ENCODE measurements at regions not wholly inside any gene's neighbourhood (a gene's known extent, or its start where the extent isn't known, plus 50 kb on each side); places are given as distances from the start of the nearest gene placed in this dataset.
"Not testable (repeated sequence)": the region's sequence is repeated elsewhere in the genome, so short reads cannot be mapped to it uniquely, and the experiment has no call there.

- POLR2A ChIA-PET = no interaction called here
- Mint-ChIP-seq H3K4me1 (no peaks in the 10 kb centered on the region), H3K9me3 (peaks cover 0 to 11% (median 3%) of the 10 kb centered on the region in 9 donors), H3K36me3 (no peaks in the 10 kb centered on the region), H3K27ac (no peak overlapping the region), H3K4me3 (no peak overlapping the region), H3K27me3 (peaks cover 0 to 4% (median 0%) of the 10 kb centered on the region in 5 donors)
- ATAC-seq = no peak
- DNase-seq = no peak
Observed at GRCh38 chr5:152601806-152602732, 197.0 kb upstream of the NMUR2 start.

DNA sequence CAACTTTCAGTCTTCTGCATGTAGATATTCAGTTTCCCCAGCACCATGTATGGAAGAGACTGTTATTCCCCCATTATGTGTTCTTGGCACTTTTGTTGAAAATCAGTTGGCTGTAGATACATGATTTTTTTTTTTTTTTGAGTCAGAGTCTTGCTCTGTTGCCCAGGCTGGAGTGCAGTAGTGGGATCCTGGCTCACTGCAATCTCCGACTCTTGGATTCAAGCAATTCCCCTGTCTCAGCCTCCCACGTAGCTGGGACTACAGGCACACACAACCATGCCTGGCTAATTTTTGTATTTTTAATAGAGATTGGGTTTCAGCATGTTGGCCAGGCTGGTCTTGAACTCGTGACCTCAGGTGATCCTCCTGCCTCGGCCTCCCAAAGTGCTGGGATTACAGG lies 201.0 kb upstream of the NMUR2 start:
- H3K4me3 Mint-ChIP-seq, H3K27ac Mint-ChIP-seq, H3K9me3 Mint-ChIP-seq, DNase-seq, ATAC-seq, POLR2A ChIA-PET, H3K36me3 Mint-ChIP-seq, H3K27me3 Mint-ChIP-seq, H3K4me1 Mint-ChIP-seq: not testable (repeated sequence)

GRCh38 chr5:152606776-152607364 lies 201.8 kb upstream of the NMUR2 start:
- H3K27me3 Mint-ChIP-seq = peaks cover 0 to 4% (median 0%) of the 10 kb centered on the region in 5 donors
- no peak overlapping the region for H3K27ac Mint-ChIP-seq
- H3K4me3 Mint-ChIP-seq = no peak overlapping the region
- peaks cover 0 to 4% (median 0%) of the 10 kb centered on the region in 9 donors for H3K9me3 Mint-ChIP-seq
- DNase-seq = no peak
- H3K4me1 Mint-ChIP-seq = no peaks in the 10 kb centered on the region
- no peak for ATAC-seq
- POLR2A ChIA-PET = no interaction called here
- no peaks in the 10 kb centered on the region for H3K36me3 Mint-ChIP-seq

DNA sequence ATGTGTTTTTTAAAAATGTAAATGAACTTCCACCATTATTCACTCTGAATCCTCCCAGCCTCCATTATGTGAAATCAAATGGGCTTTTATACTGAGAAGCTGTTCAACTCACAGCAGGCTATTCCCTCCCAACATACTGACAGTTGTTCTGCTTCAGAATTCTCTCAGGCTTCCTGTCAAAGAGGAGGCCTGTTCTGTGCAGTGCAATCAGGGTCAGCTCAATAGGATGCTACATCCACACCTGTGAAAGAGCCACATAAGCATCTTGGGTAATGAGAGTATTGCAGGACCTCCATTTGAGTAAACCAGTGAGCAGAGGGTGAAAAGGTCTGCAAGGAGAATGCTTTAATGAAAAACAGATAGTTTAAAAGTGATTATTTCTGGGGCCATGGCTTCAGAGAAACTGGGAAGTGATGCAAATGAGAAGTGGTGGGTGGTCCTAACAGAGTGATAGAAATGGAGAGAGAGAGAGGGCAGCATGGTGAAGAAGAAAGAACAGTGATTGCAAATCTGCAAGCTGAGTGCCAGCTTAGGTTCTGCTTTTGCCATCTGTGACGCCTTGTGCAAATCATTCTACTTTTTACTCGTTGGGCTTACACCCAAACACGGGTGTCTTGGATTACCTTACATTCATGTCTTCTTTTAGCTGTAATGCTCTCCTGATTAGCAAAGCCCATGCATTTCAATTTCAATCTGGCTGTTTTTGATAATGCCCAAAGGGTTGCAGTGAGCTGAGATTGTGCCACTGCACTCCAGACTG lies 202.5 kb upstream of the NMUR2 start:
- POLR2A ChIA-PET = no interaction called here
- no peak overlapping the region for H3K4me3 Mint-ChIP-seq
- ATAC-seq (no peak), DNase-seq (no peak)
- H3K9me3 Mint-ChIP-seq = peaks cover 0 to 4% (median 1%) of the 10 kb centered on the region in 9 donors
- H3K27ac Mint-ChIP-seq = no peak overlapping the region
- no peaks in the 10 kb centered on the region for H3K4me1 Mint-ChIP-seq
- no peaks in the 10 kb centered on the region for H3K36me3 Mint-ChIP-seq
- H3K27me3 Mint-ChIP-seq = peaks cover 0 to 4% (median 0%) of the 10 kb centered on the region in 5 donors

DNA sequence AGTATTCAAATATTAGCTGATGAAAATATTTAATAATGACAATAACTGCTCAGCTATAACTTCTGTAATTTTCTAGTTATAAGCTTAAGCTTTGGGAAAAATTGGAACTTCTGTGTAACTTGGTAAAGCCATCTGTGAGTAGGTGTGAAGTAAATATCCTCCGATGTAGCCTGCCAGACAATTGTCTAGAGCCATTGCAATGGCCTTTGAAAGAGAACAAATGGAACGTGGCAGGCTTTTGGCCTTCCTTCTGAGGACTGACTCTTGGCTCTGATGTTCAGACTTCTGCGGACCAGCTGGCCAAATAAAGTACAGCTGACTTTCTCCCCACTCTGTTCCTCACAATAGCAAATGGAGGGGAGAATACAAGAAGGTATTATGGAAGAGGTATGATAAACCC lies 203.4 kb upstream of the NMUR2 start:
- no peak overlapping the region for H3K27ac Mint-ChIP-seq
- DNase-seq = no peak
- H3K27me3 Mint-ChIP-seq = peaks cover 0 to 4% (median 0%) of the 10 kb centered on the region in 5 donors
- POLR2A ChIA-PET = no interaction called here
- no peaks in the 10 kb centered on the region for H3K4me1 Mint-ChIP-seq
- ATAC-seq = no peak
- no peak overlapping the region for H3K4me3 Mint-ChIP-seq
- no peaks in the 10 kb centered on the region for H3K36me3 Mint-ChIP-seq
- H3K9me3 Mint-ChIP-seq = peaks cover 0 to 4% (median 1%) of the 10 kb centered on the region in 9 donors

- Mint-ChIP-seq H3K4me1 (no peaks in the 10 kb centered on the region), H3K36me3 (no peaks in the 10 kb centered on the region), H3K4me3 (no peak overlapping the region), H3K27me3 (peaks cover 0 to 1% (median 0%) of the 10 kb centered on the region in 5 donors), H3K27ac (no peak overlapping the region), H3K9me3 (peaks cover 0 to 6% (median 0%) of the 10 kb centered on the region in 9 donors)
- ATAC-seq (no peak), DNase-seq (no peak)
- POLR2A ChIA-PET = no interaction called here
Observed at GRCh38 chr5:152619756-152620155, 214.7 kb upstream of the NMUR2 start.

- ATAC-seq (no peak), DNase-seq (no peak)
- H3K9me3 Mint-ChIP-seq = peaks cover 0 to 5% (median 0%) of the 10 kb centered on the region in 9 donors
- peaks cover 0 to 1% (median 0%) of the 10 kb centered on the region in 5 donors for H3K27me3 Mint-ChIP-seq
- H3K4me3 Mint-ChIP-seq = no peak overlapping the region
- H3K4me1 Mint-ChIP-seq = no peaks in the 10 kb centered on the region
- H3K27ac Mint-ChIP-seq = no peak overlapping the region
- POLR2A ChIA-PET = no interaction called here
- H3K36me3 Mint-ChIP-seq = no peaks in the 10 kb centered on the region
Observed at GRCh38 chr5:152622628-152623027, 217.5 kb upstream of the NMUR2 start.

DNA sequence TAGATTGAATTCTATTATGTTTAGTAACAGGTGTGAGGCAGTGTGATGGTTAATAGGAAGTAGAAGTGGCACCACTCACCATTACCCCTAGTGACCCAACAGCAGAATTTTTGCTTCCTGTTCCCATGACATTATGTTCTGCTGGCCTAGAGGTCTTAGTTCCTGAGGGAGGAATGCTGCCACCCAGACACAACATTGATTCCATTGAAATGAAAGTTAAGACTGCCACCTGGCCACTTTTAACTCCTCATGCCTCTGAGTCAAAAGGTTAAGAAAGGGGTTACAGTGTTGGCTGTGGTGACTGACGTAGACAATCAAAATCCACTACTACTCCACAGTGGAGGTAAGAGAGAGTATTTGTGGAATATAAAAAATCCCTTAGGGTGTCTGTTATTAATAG lies 218.9 kb upstream of the NMUR2 start:
- DNase-seq = no peak
- no peak overlapping the region for H3K27ac Mint-ChIP-seq
- POLR2A ChIA-PET = no interaction called here
- no peak for ATAC-seq
- peaks cover 0 to 1% (median 0%) of the 10 kb centered on the region in 5 donors for H3K27me3 Mint-ChIP-seq
- peaks cover 0 to 5% (median 0%) of the 10 kb centered on the region in 9 donors for H3K9me3 Mint-ChIP-seq
- H3K4me1 Mint-ChIP-seq = no peaks in the 10 kb centered on the region
- no peak overlapping the region for H3K4me3 Mint-ChIP-seq
- H3K36me3 Mint-ChIP-seq = no peaks in the 10 kb centered on the region

GRCh38 chr5:152625696-152626095 lies 220.6 kb upstream of the NMUR2 start:
- no peak for DNase-seq
- no peaks in the 10 kb centered on the region for H3K36me3 Mint-ChIP-seq
- H3K4me1 Mint-ChIP-seq = no peaks in the 10 kb centered on the region
- no peak overlapping the region for H3K4me3 Mint-ChIP-seq
- POLR2A ChIA-PET = no interaction called here
- peaks cover 0 to 2% (median 0%) of the 10 kb centered on the region in 9 donors for H3K9me3 Mint-ChIP-seq
- ATAC-seq = no peak
- no peak overlapping the region for H3K27ac Mint-ChIP-seq
- peaks cover 0 to 9% (median 0%) of the 10 kb centered on the region in 5 donors for H3K27me3 Mint-ChIP-seq

- peaks cover 0 to 3% (median 0%) of the 10 kb centered on the region in 9 donors for H3K9me3 Mint-ChIP-seq
- H3K27ac Mint-ChIP-seq = no peak overlapping the region
- H3K4me3 Mint-ChIP-seq = no peak overlapping the region
- no peaks in the 10 kb centered on the region for H3K4me1 Mint-ChIP-seq
- H3K36me3 Mint-ChIP-seq = no peaks in the 10 kb centered on the region
- POLR2A ChIA-PET = no interaction called here
- no peak for ATAC-seq
- H3K27me3 Mint-ChIP-seq = peaks cover 0 to 9% (median 0%) of the 10 kb centered on the region in 5 donors
- DNase-seq = no peak
Observed at GRCh38 chr5:152631221-152631620, 226.1 kb upstream of the NMUR2 start.

DNA sequence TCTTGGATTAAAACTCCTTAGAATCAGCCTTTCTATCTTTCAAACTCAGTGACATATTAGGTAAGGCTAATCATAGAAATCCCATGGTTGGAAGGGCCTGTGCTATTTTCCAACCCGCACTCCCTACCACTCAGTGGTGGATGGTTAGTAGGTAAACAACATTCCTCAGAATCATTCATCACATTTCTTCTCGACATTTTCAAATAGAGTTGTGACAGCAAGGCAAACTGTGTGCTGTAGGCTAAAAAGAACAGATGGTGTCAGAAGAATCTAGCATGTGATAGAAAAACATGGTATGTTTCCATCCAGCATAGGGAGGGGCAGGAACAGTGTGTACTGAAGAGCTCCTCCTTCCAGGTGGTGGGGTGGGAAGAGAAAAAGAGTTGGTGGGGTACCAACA lies 227.3 kb upstream of the NMUR2 start:
- no peaks in the 10 kb centered on the region for H3K36me3 Mint-ChIP-seq
- no peaks in the 10 kb centered on the region for H3K4me1 Mint-ChIP-seq
- POLR2A ChIA-PET = no interaction called here
- ATAC-seq = no peak
- peaks cover 0 to 3% (median 0%) of the 10 kb centered on the region in 9 donors for H3K9me3 Mint-ChIP-seq
- DNase-seq = no peak
- H3K27ac Mint-ChIP-seq = no peak overlapping the region
- no peak overlapping the region for H3K4me3 Mint-ChIP-seq
- H3K27me3 Mint-ChIP-seq = peaks cover 0 to 9% (median 0%) of the 10 kb centered on the region in 5 donors

DNA sequence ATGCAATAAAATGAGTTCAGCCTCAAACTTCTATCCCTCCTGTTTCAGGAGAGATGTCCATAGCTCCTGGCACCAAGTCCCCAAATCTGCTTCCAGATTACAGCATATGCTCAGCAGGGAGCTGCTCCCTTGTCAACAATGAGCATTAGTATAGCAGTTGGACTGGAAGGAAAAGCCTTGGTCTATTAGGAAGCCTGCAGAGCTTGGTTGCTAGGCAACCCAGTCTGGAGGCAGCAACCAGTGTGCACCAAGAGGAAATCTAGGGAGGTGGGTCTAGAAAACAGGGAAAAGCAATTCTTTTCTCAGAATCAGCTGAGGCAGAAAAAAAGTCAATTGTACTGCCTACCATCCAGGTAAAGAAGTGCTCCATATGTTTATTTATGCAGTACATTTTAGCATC lies 229.5 kb upstream of the NMUR2 start:
- no peaks in the 10 kb centered on the region for H3K36me3 Mint-ChIP-seq
- H3K4me1 Mint-ChIP-seq = no peaks in the 10 kb centered on the region
- H3K9me3 Mint-ChIP-seq = peaks cover 0 to 5% (median 0%) of the 10 kb centered on the region in 9 donors
- H3K4me3 Mint-ChIP-seq = no peak overlapping the region
- peaks cover 0 to 1% (median 0%) of the 10 kb centered on the region in 5 donors for H3K27me3 Mint-ChIP-seq
- DNase-seq (no peak), ATAC-seq (no peak)
- POLR2A ChIA-PET = no interaction called here
- H3K27ac Mint-ChIP-seq = no peak overlapping the region

DNA sequence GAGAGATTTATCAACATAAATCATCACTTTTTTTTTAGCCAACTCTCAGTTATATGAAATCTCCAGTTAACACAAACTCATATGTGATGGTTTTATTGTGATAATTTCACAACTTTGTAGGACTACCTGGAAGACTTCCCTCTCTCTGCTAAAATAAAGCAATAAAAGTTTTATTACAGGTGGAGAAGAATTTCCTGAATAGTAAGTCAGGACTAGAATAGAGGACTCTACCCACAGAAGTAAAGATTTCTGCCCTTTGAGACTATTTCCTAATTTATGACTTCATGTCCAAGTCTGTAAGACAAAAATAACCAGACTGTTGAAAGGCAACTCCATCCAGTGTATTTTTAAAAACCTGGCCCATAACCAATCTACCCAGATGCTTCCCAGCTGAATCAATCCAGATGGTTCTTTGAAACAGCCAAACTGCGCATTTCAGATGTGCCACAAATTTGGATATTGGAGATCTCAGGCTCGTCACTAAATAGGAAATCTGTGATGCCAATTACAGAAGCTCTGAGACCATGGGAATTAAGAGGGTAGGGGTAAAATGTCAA lies 234.0 kb upstream of the NMUR2 start:
- H3K36me3 Mint-ChIP-seq = no peaks in the 10 kb centered on the region

More for the DNA sequence above, 234.0 kb upstream of the NMUR2 start:
- no peaks in the 10 kb centered on the region for H3K4me1 Mint-ChIP-seq
- POLR2A ChIA-PET = no interaction called here
- H3K27ac Mint-ChIP-seq = no peak overlapping the region
- no peak for DNase-seq
- ATAC-seq = no peak
- H3K27me3 Mint-ChIP-seq = no peaks in the 10 kb centered on the region
- no peak overlapping the region for H3K4me3 Mint-ChIP-seq
- H3K9me3 Mint-ChIP-seq = peaks cover 0 to 8% (median 0%) of the 10 kb centered on the region in 9 donors

All from naive thymus-derived CD8-positive, alpha-beta T cell (primary cell).